Tibial nerve (tissue), 4 donors: ENCODE measurements at regions not wholly inside any gene's neighbourhood (a gene's known extent, or its start where the extent isn't known, plus 50 kb on each side); places are given as distances from the start of the nearest gene placed in this dataset.

Source experiments
- DNase-seq, 2 donors: peaks; one replicate each; pipeline ENCODE4 v3.0.0-alpha.2; 2019; ENCODE audit warnings: low spot score in 2 of 2
- H3K27ac ChIP-seq, 4 donors: fragments of 200-600 bp; sonication (generic) in 3 of 4; one replicate each; pipeline ENCODE4 v1.5.1; 2017 to 2019; ENCODE audit warnings: mild to moderate bottlenecking in 1 of 4
- H3K27me3 ChIP-seq, 2 donors: fragments of 200-600 bp; sonication (generic) in 1 of 2; one replicate each; pipeline versions ENCODE4 v1.5.1 to v1.6.0; 2017 to 2019
- H3K36me3 ChIP-seq, 3 donors: fragments of 200-600 bp; sonication (generic); one replicate each; pipeline ENCODE4 v1.5.1; 2018 to 2019
- H3K4me1 ChIP-seq, 4 donors: fragments of 200-600 bp; sonication (generic) in 3 of 4; one replicate each; pipeline ENCODE4 v1.5.1; 2017 to 2019
- H3K4me3 ChIP-seq, 4 donors: fragments of 200-600 bp; sonication (generic) in 3 of 4; one replicate each; pipeline ENCODE4 v1.5.1; 2017 to 2019; ENCODE audit warnings: mild to moderate bottlenecking in 1 of 4, moderate library complexity in 1 of 4
- H3K9me3 ChIP-seq, 4 donors: fragments of 200-600 bp; sonication (generic) in 3 of 4; one replicate each; pipeline ENCODE4 v1.5.1; 2017 to 2019
- CTCF ChIP-seq, 5 experiments: fragments of 200-600 bp in 3 of 5; fragments of 450-650 bp in 2 of 5; sonication (generic) in 3 of 5; IDR thresholded peaks; one replicate each; pipeline ENCODE4 v1.5.1; 2016 to 2019; ENCODE audit warnings: antibody characterized with exemption in 5 of 5, mild to moderate bottlenecking in 3 of 5, moderate library complexity in 2 of 5
- EP300 ChIP-seq, 2 donors: sonication (generic); formaldehyde crosslinking; IDR thresholded peaks; one replicate each; pipeline ENCODE4 v1.6.1; 2017; ENCODE audit warnings: antibody characterized with exemption in 2 of 2, mild to moderate bottlenecking in 1 of 2
- POLR2A ChIP-seq, 2 donors: fragments of 450-650 bp; IDR thresholded peaks; one replicate each; pipeline ENCODE4 v1.6.1; 2017; ENCODE audit warnings: antibody characterized with exemption in 2 of 2, mild to moderate bottlenecking in 2 of 2, moderate library complexity in 2 of 2
- WGBS, 2 donors: methylation state at CpG; one replicate each; pipeline ENCODE4 v1.1.5; 2018; 5-methylcytosine and 5-hydroxymethylcytosine counted together

GRCh38 chr22:22082229-22082835, 99.7 kb upstream of the TOP3B start:
- no peaks in the 10 kb centered on the region for H3K4me1 ChIP-seq
- H3K36me3 ChIP-seq, result no peaks in the 10 kb centered on the region
- H3K9me3 ChIP-seq, result no peaks in the 10 kb centered on the region
- H3K27me3 ChIP-seq, result no peaks in the 10 kb centered on the region
- H3K4me3 ChIP-seq, result no peak overlapping the region
- no peak for DNase-seq
- 82 to 93% methylated on average over 1 of the region's 1 CpG for WGBS, 2 donors
- H3K27ac ChIP-seq, result no peak overlapping the region
- TF ChIP-seq EP300 (IDR thresholded peaks at IDR 0.05) (no peak), POLR2A (IDR thresholded peaks at IDR 0.05) (no peak), CTCF (IDR thresholded peaks at IDR 0.05) (no peak)

DNA sequence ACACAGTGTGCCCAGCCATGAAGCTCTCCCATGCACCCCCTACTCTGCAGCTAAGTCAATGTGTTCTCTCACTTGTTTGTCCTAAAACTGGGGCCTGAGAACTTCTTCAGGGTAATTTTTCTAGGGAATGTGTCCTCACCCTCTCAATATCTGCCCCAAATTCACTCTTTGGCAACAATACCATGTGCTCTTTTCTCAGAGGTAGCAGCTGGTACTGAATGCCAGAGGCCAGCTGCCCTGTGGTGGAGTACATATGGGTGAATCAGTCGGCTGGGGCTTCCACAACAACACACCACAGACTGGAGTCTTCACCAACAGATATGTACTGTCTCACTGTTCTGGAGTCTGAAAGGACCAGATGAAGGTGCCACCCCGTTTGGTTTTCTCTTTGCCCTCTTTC, 97.7 kb upstream of the TOP3B start:
- no peak for DNase-seq
- H3K27me3 ChIP-seq, result no peaks in the 10 kb centered on the region
- 36 to 52% methylated on average over 2 of the region's 2 CpGs for WGBS, 2 donors
- no peak for TF ChIP-seq EP300 (IDR thresholded peaks at IDR 0.05)
- TF ChIP-seq POLR2A (IDR thresholded peaks at IDR 0.05), result no peak
- TF ChIP-seq CTCF (IDR thresholded peaks at IDR 0.05), result no peak
- H3K27ac ChIP-seq, result no peak overlapping the region
- peaks cover 0 to 4% (median 0%) of the 10 kb centered on the region in 4 donors for H3K4me1 ChIP-seq
- H3K9me3 ChIP-seq, result no peaks in the 10 kb centered on the region
- H3K4me3 ChIP-seq, result no peak overlapping the region
- H3K36me3 ChIP-seq, result no peaks in the 10 kb centered on the region

DNA sequence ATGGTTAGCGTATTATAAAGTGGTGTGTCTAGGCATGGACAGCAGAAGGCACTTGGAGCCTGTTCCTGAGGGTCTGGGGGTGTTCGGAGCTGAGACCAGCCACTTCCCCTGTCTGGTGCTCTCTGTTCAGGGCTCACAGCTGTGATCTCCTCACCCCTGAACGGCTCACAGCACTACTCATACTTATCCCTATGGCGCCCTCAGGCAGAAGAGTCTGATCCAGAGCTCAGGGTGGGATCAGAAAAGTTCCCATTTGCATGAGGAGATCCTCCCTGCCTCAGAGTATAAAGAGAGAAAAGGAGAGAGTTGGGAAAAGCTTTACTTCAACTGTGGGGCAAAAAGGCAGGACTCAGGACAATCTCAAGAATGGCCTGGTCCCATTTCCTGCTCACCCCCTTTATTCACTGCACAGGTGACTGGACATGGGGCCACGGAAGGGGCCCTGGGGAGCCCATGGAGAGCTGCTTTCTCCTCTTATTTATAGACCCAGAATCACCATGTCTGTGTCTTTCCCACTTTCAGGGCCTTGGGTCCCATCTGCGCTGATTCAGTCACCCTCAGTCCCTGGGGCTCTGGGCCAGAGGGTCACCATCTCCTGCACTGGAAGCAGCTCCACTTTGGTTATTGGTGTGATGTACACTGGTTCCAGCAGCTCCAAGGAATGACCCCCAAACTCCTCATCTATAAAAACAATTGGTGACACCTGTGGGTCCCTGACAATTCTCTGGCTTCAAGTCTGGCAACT, 97.0 kb upstream of the TOP3B start:
- DNase-seq, result no peak
- no peaks in the 10 kb centered on the region for H3K27me3 ChIP-seq
- WGBS, 2 donors, result 76 to 78% methylated on average over 6 of the region's 6 CpGs

DNA sequence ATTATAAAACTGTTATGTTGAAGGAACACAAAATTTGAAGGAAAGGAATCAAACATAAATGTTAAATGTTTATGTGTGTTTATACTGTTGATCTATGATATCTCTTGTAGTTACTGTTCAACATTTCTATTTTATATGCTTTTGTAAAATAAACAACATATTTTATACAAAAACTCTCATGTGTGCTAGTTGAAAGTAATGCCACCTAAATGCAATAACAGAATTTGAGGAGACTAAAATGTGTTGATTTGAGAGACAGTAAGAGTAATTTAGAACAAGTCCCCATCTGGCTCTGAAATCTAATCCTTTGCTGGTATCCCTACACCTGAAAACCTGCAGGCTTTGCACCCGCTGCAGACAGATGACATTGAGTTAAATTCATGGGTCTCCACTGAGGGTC, 95.7 kb upstream of the TOP3B start:
- 33 to 47% methylated on average over 1 of the region's 1 CpG for WGBS, 2 donors
- Histone ChIP-seq H3K36me3 (no peaks in the 10 kb centered on the region), H3K27me3 (no peaks in the 10 kb centered on the region), H3K4me3 (no peak overlapping the region), H3K27ac (no peak overlapping the region), H3K9me3 (no peaks in the 10 kb centered on the region), H3K4me1 (peaks cover 0 to 20% (median 4%) of the 10 kb centered on the region in 4 donors)
- no peak for DNase-seq
- TF ChIP-seq EP300 (IDR thresholded peaks at IDR 0.05), result no peak
- TF ChIP-seq POLR2A (IDR thresholded peaks at IDR 0.05), result no peak
- TF ChIP-seq CTCF (IDR thresholded peaks at IDR 0.05), result no peak

More for the DNA sequence above, 97.0 kb upstream of the TOP3B start:
- no peaks in the 10 kb centered on the region for H3K9me3 ChIP-seq
- TF ChIP-seq EP300 (IDR thresholded peaks at IDR 0.05) (no peak), POLR2A (IDR thresholded peaks at IDR 0.05) (no peak), CTCF (IDR thresholded peaks at IDR 0.05) (no peak)
- H3K27ac ChIP-seq, result no peak overlapping the region
- peaks cover 0 to 11% (median 3%) of the 10 kb centered on the region in 4 donors for H3K4me1 ChIP-seq
- H3K36me3 ChIP-seq, result no peaks in the 10 kb centered on the region
- H3K4me3 ChIP-seq, result no peak overlapping the region

- Histone ChIP-seq H3K36me3 (no peaks in the 10 kb centered on the region), H3K4me1 (peaks cover 0 to 20% (median 4%) of the 10 kb centered on the region in 4 donors), H3K4me3 (no peak overlapping the region), H3K27ac (no peak overlapping the region), H3K27me3 (no peaks in the 10 kb centered on the region), H3K9me3 (no peaks in the 10 kb centered on the region)
- 63 to 64% methylated on average over 4 of the region's 4 CpGs for WGBS, 2 donors
- TF ChIP-seq POLR2A (IDR thresholded peaks at IDR 0.05) (no peak), EP300 (IDR thresholded peaks at IDR 0.05) (no peak), CTCF (IDR thresholded peaks at IDR 0.05) (no peak)
- no peak for DNase-seq
These were observed 94.5 kb upstream of the TOP3B start for GRCh38 chr22:22076932-22077703.
